Occipital lobe (tissue), 1 donor: ENCODE measurements at regions not wholly inside any gene's neighbourhood (a gene's known extent, or its start where the extent isn't known, plus 50 kb on each side); places are given as distances from the start of the nearest gene placed in this dataset.

Experiments
- DNase-seq: peaks from one replicate; lab custom pipeline; 2025; lab: John Stamatoyannopoulos, UW

DNA sequence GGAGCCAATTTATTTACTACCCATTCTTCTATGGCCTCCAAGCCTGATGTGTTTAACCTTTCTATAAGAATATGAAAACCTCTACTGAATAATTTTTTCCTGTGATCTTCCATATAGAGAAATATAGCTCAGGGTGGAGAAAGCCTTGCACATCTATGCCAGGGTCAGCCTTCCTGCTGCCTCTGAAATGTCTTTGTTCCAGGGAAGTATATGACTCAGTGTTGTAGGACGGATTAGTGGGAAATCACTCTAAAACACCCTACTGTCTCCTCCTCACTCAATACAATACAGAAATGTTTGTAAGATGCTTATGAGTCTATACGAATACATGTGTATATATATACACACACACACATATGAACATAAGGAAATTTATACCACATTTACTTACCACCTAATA, 1044.9 kb downstream of the BRINP3 start:
- DNase-seq: no peak

GRCh38 chr1:189434461-189434860, 1043.2 kb downstream of the BRINP3 start:
- no peak for DNase-seq

GRCh38 chr1:189435398-189435797, 1042.3 kb downstream of the BRINP3 start:
- no peak for DNase-seq

GRCh38 chr1:189438808-189439207, 1038.9 kb downstream of the BRINP3 start:
- DNase-seq: no peak

GRCh38 chr1:189463166-189463565, 1014.5 kb downstream of the BRINP3 start:
- DNase-seq: no peak

- DNase-seq: no peak
Observed at GRCh38 chr1:189496768-189497167, 980.9 kb downstream of the BRINP3 start.

GRCh38 chr1:189499736-189500135, 977.9 kb downstream of the BRINP3 start:
- DNase-seq: no peak

GRCh38 chr1:189500778-189501177, 976.9 kb downstream of the BRINP3 start:
- DNase-seq: no peak

DNA sequence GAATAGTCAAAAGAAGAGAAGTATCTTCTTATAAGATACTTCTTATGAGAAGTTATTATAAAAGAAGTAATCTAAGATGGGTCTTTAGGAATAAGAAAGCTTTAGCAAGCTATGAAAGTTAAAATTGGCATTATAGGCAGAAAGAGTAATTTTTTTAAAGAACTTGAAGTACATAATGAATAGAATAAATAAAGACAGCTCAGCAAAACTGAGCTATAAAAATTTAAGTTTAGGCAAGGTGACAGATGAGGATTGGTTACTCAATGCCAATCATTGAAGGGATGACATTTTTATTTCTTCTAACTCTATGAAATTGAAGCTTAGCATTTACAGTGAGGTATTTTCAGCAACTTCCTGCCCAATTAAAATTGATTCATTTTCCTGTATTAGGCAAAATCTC, 966.8 kb downstream of the BRINP3 start:
- no peak for DNase-seq

DNA sequence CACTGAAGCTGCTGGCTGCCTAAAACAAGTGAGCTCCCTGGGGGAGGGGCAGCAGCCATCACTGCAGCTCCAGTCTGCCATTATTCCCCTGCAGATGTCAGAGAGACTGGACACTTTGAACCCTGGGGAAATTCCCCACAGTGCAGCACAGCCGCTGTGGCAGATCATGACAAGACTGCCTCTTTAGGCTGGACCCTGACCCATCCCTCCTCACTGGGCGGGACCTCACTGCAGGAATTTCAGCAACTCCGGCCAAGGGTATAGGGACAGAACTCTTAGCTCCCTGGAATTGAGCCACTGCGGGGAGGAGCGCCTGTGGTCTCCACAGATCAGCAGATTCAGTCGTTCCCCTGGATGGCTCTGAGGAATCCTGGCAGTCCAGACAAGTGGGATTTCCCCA, 964.6 kb downstream of the BRINP3 start:
- no peak for DNase-seq

- no peak for DNase-seq
Observed at GRCh38 chr1:189522441-189522840, 955.2 kb downstream of the BRINP3 start.

GRCh38 chr1:189524501-189524900, 953.2 kb downstream of the BRINP3 start:
- DNase-seq: no peak

- no peak for DNase-seq
Observed at GRCh38 chr1:189530162-189530561, 947.5 kb downstream of the BRINP3 start.

GRCh38 chr1:189538271-189538670, 939.4 kb downstream of the BRINP3 start:
- DNase-seq: no peak

- no peak for DNase-seq
Observed at GRCh38 chr1:189550498-189550897, 927.2 kb downstream of the BRINP3 start.

GRCh38 chr1:189563784-189564183, 913.9 kb downstream of the BRINP3 start:
- DNase-seq: no peak

DNA sequence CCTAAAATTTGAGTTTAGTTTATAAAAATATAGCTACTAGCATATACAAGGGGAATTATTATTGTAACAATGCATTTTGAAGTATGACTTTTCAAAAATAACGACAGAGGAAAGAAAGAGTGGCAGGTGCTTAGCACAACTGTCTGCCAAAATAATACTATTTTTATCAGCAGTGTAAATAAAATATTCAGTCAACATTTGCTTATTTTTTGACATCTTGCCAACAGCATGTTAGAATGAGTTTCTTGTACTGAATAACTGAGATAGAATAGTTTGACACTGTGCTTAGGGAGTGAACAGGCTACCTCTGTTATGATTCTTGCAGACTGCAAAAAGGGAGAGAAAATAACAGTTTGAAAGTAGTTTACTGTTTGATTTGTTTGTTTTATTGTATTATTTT, 909.8 kb downstream of the BRINP3 start:
- no peak for DNase-seq

DNA sequence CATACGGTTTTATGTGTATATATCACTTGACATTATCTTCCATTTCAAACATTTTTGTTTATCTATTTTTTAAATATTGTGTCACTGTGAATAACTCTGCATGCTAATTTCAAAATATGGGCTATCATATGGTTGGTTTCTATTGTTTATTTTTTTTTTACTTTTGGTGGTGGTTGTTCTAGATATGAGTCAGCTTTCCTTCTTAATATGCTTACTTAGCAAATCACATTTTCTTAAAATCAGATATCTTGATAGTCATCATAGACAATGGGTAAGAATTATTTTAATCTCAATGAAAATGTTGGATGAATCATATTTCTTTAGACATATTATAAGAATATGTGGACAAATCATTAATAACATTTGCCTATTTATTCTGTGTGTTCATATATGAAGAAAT, 881.5 kb downstream of the BRINP3 start:
- DNase-seq: no peak

- no peak for DNase-seq
Observed at GRCh38 chr1:189597083-189597482, 880.6 kb downstream of the BRINP3 start.

GRCh38 chr1:189605226-189605625, 872.4 kb downstream of the BRINP3 start:
- no peak for DNase-seq

DNA sequence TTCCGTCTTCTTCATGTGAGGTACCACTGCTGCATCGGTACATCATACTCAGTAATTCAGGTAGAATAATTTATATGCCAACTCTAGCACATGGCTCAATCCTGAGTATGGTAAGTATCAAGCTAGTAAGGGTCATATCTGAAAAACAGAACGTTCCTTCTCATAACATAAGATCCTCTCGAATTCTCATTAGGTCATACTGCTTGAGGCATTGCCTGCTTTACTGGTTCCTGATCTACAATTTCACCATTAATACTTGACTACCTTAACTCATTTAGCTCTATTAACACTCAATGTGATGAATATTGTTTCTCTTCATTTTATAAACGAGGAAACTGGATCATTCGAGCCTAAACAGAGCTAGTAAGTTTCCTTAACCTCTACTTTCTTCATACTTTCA, 871.6 kb downstream of the BRINP3 start:
- no peak for DNase-seq

DNA sequence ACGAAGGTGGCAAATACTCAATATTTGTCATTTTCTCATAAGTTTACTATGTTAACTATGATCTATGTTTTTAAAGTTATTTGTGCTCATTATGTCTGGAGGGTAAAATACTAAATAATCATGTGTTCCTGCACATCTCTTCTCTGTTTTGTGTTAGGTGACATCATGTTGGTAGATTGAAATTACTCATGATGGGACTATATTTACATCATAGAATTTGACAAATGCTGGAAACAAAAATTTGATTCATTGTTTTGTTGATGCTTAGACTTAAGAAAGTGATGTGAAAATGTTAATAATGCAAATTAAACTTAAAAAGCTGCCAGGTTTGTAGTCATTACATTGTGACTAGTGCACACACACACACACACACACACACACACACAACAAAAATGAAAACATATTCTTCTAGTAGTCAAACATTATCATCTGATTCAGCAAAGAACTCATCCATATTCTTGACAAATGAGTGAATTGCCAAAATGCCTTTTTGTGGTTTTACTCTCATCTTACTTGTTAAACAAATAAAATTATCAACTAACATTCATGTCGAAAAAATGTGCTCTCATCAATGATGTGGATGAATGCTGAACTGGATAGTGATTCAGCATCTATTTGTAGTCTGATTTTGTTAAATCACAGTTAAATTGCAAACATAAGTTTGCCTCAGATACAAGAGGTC, 870.7 kb downstream of the BRINP3 start:
- DNase-seq: no peak

GRCh38 chr1:189607477-189608096, 870.1 kb downstream of the BRINP3 start:
- no peak for DNase-seq

- no peak for DNase-seq
Observed at GRCh38 chr1:189609167-189609566, 868.5 kb downstream of the BRINP3 start.
